Activated T-cell treated with anti-CD3 and anti-CD28 coated beads for 4 hours (primary cell): ENCODE measurements at regions not wholly inside any gene's neighbourhood (a gene's known extent, or its start where the extent isn't known, plus 50 kb on each side); places are given as distances from the start of the nearest gene placed in this dataset.
"Not testable (repeated sequence)": the region's sequence is repeated elsewhere in the genome, so short reads cannot be mapped to it uniquely, and the experiment has no call there.

Experiments used
- DNase-seq: peaks from one replicate; pipeline ENCODE4 v3.0.0-alpha.2; 2020

- no peak for DNase-seq
These were observed 440.4 kb upstream of the ERCC4 start for GRCh38 chr16:13479549-13479948.

GRCh38 chr16:13480801-13481200 is 439.2 kb upstream of the ERCC4 start:
- no peak for DNase-seq

GRCh38 chr16:13483121-13483520 is 436.8 kb upstream of the ERCC4 start:
- DNase-seq, result no peak

- DNase-seq, result not testable (repeated sequence)
These were observed 430.5 kb upstream of the ERCC4 start for GRCh38 chr16:13489416-13489815.

- no peak for DNase-seq
These were observed 427.9 kb upstream of the ERCC4 start for GRCh38 chr16:13492046-13492445.

- DNase-seq, result no peak
These were observed 415.9 kb upstream of the ERCC4 start for GRCh38 chr16:13503960-13504635.

- DNase-seq, result no peak
These were observed 412.4 kb upstream of the ERCC4 start for GRCh38 chr16:13507530-13507929.

- DNase-seq, result no peak
These were observed 409.4 kb upstream of the ERCC4 start for GRCh38 chr16:13510425-13511151.

- DNase-seq, result no peak
These were observed 402.1 kb upstream of the ERCC4 start for GRCh38 chr16:13517841-13518240.

- DNase-seq, result no peak
These were observed 400.1 kb upstream of the ERCC4 start for GRCh38 chr16:13519871-13520270.

- DNase-seq, result no peak
These were observed 398.6 kb upstream of the ERCC4 start for GRCh38 chr16:13521356-13521755.

GRCh38 chr16:13527332-13527731 is 392.6 kb upstream of the ERCC4 start:
- DNase-seq, result no peak

- DNase-seq, result no peak
These were observed 391.3 kb upstream of the ERCC4 start for GRCh38 chr16:13528691-13529090.

- no peak for DNase-seq
These were observed 390.6 kb upstream of the ERCC4 start for GRCh38 chr16:13529193-13529982.

- no peak for DNase-seq
These were observed 379.2 kb upstream of the ERCC4 start for GRCh38 chr16:13540771-13541170.

GRCh38 chr16:13542284-13542683 is 377.7 kb upstream of the ERCC4 start:
- DNase-seq, result no peak

- DNase-seq, result no peak
These were observed 376.1 kb upstream of the ERCC4 start for GRCh38 chr16:13543850-13544249.

GRCh38 chr16:13545271-13545670 is 374.7 kb upstream of the ERCC4 start:
- no peak for DNase-seq

- no peak for DNase-seq
These were observed 369.7 kb upstream of the ERCC4 start for GRCh38 chr16:13550254-13550653.

- DNase-seq, result no peak
These were observed 367.6 kb upstream of the ERCC4 start for GRCh38 chr16:13552062-13552959.

GRCh38 chr16:13552960-13553257 is 367.0 kb upstream of the ERCC4 start:
- no peak for DNase-seq

- no peak for DNase-seq
These were observed 366.4 kb upstream of the ERCC4 start for GRCh38 chr16:13553453-13553985.

- DNase-seq, result no peak
These were observed 365.9 kb upstream of the ERCC4 start for GRCh38 chr16:13554005-13554404.
